ENCODE measurements at regions not wholly inside any gene's neighbourhood (a gene's known extent, or its start where the extent isn't known, plus 50 kb on each side); places are given as distances from the start of the nearest gene placed in this dataset.

GRCh38 chr7:115868369-115868768 lies 162.2 kb downstream of the TFEC start:
- H3K36me3 ChIP-seq (ENCODE audit: control insufficient read depth in 2 of 2, insufficient read depth in 1 of 2, low read length in 2 of 2) = no peaks in the 10 kb centered on the region
- H3K4me3 ChIP-seq (ENCODE audit: low read depth, low read length) = no peak overlapping the region
- no peak for TF ChIP-seq ZNF529 (tag by site-specific recombination; IDR thresholded peaks at IDR 0.05; ENCODE audit: insufficient replicate concordance)
- TF ChIP-seq, protein P1, sequence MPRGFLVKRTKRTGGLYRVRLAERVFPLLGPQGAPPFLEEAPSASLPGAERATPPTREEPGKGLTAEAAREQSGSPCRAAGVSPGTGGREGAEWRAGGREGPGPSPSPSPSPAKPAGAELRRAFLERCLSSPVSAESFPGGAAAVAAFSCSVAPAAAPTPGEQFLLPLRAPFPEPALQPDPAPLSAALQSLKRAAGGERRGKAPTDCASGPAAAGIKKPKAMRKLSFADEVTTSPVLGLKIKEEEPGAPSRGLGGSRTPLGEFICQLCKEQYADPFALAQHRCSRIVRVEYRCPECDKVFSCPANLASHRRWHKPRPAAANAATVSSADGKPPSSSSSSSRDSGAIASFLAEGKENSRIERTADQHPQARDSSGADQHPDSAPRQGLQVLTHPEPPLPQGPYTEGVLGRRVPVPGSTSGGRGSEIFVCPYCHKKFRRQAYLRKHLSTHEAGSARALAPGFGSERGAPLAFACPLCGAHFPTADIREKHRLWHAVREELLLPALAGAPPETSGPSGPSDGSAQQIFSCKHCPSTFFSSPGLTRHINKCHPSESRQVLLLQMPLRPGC (tag by site-specific recombination; IDR thresholded peaks at IDR 0.05) = no peak
- TF ChIP-seq PRDM4 (tag by site-specific recombination; IDR thresholded peaks at IDR 0.05) = no peak
- no peak for TF ChIP-seq ZNF629 (tag by site-specific recombination; IDR thresholded peaks at IDR 0.05)
- TF ChIP-seq ZNF692 (tag by site-specific recombination; IDR thresholded peaks at IDR 0.05) = no peak
- no peak for TF ChIP-seq ZBTB26 (tag by site-specific recombination; optimal IDR thresholded peaks at IDR 0.05)
- no peak for TF ChIP-seq ZNF341 (tag by site-specific recombination; IDR thresholded peaks at IDR 0.05; ENCODE audit: low read depth)
- no peak for TF ChIP-seq ZNF558 (tag by site-specific recombination; IDR thresholded peaks at IDR 0.05)
- TF ChIP-seq IKZF3 (tag by site-specific recombination; IDR thresholded peaks at IDR 0.05) = no peak
- no peak for TF ChIP-seq ZNF423 (tag by site-specific recombination; IDR thresholded peaks at IDR 0.05)
- no peak for TF ChIP-seq KLF1 (tag by site-specific recombination; IDR thresholded peaks at IDR 0.05)
- TF ChIP-seq ZSCAN23 (tag by site-specific recombination; IDR thresholded peaks at IDR 0.05) = no peak
- TF ChIP-seq ZNF221 (tag by site-specific recombination; IDR thresholded peaks at IDR 0.05; ENCODE audit: borderline replicate concordance) = no peak
- no peak for TF ChIP-seq ZBTB20 (tag by site-specific recombination; IDR thresholded peaks at IDR 0.05)
- TF ChIP-seq ZNF777 (tag by site-specific recombination; IDR thresholded peaks at IDR 0.05; ENCODE audit: borderline replicate concordance) = no peak
- no peak for TF ChIP-seq ZNF449 (tag by site-specific recombination; IDR thresholded peaks at IDR 0.05)
- TF ChIP-seq ZNF223 (tag by site-specific recombination; IDR thresholded peaks at IDR 0.05) = no peak
- no peak for TF ChIP-seq GFI1B (tag by site-specific recombination; IDR thresholded peaks at IDR 0.05)
- TF ChIP-seq ZSCAN16 (tag by site-specific recombination; IDR thresholded peaks at IDR 0.05) = no peak
- no peaks in the 10 kb centered on the region for H3K9me3 ChIP-seq (ENCODE audit: control insufficient read depth, insufficient read depth, low read depth, low read length)
- H3K4me1 ChIP-seq (ENCODE audit: control insufficient read depth, insufficient read depth, low read length) = no peaks in the 10 kb centered on the region
- POLR2A ChIA-PET = no interaction called here
- CTCF ChIA-PET = interaction anchor here (0.6 to 0.7 kb wide), 3 partner anchors 42 to 862 kb away, joined by 3 to 4 read pairs (median 3); no protein-coding TSS in a partner anchor
- H3K27ac ChIP-seq (ENCODE audit: extremely low read depth, low read depth, low read length) = no peak overlapping the region
